HG03457 (cell line): ENCODE measurements at regions not wholly inside any gene's neighbourhood (a gene's known extent, or its start where the extent isn't known, plus 50 kb on each side); places are given as distances from the start of the nearest gene placed in this dataset.

Experiments
- ATAC-seq: cut with Tn5 transposase; IDR thresholded peaks from one replicate; pipeline ENCODE4 v1.9.1; 2021; ENCODE audit warnings: moderate number of reproducible peaks; ENCODE audit not compliant: unreplicated experiment

- no peak for ATAC-seq
These were observed 128.1 kb upstream of the MIS18BP1 start for GRCh38 chr14:45381091-45381490.

- no peak for ATAC-seq
These were observed 124.2 kb upstream of the MIS18BP1 start for GRCh38 chr14:45377166-45377565.

GRCh38 chr14:45373877-45374276 lies 120.9 kb upstream of the MIS18BP1 start:
- no peak for ATAC-seq

- no peak for ATAC-seq
These were observed 111.7 kb upstream of the MIS18BP1 start for GRCh38 chr14:45364565-45365156.

- no peak for ATAC-seq
These were observed 109.5 kb upstream of the MIS18BP1 start for GRCh38 chr14:45362505-45362904.

GRCh38 chr14:45361727-45362126 lies 108.7 kb upstream of the MIS18BP1 start:
- no peak for ATAC-seq

- ATAC-seq: no peak
These were observed 106.7 kb upstream of the MIS18BP1 start for GRCh38 chr14:45359746-45360145.

- no peak for ATAC-seq
These were observed 79.5 kb upstream of the MIS18BP1 start for GRCh38 chr14:45332360-45332988.

GRCh38 chr14:45308745-45309397 lies 55.9 kb upstream of the MIS18BP1 start:
- no peak for ATAC-seq
